GM21360 (cell line): ENCODE measurements at regions not wholly inside any gene's neighbourhood (a gene's known extent, or its start where the extent isn't known, plus 50 kb on each side); places are given as distances from the start of the nearest gene placed in this dataset.

Source experiments
- ATAC-seq: cut with Tn5 transposase; IDR thresholded peaks from one replicate; pipeline ENCODE4 v1.9.1; 2021; ENCODE audit warnings: mild to moderate bottlenecking, moderate library complexity; ENCODE audit not compliant: unreplicated experiment

DNA sequence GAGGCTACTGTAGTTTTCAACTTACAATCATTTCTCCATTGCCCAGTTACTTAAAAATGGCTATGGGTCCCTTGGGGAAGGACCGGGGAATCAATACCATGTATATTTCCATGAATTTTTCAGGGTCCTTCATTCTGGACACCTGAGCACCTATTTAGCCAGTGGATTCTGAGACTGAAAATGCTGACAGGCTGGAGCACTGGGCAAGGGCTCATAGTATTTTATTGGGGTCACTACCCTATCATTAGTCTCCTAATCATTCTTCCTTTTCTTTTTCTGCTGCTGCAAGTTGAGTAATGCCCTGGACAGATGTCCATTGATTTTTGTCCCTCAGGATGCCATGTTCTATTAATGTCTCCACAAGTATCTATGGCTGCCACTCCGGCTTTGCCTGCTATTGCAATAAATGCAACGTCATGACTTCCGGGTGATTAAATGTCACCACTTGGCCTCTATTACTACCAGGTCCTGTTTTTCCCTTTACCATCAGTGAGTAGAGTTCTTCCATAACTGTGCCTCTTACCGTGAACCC is 279.3 kb upstream of the FBXL7 start:
- ATAC-seq = no peak

DNA sequence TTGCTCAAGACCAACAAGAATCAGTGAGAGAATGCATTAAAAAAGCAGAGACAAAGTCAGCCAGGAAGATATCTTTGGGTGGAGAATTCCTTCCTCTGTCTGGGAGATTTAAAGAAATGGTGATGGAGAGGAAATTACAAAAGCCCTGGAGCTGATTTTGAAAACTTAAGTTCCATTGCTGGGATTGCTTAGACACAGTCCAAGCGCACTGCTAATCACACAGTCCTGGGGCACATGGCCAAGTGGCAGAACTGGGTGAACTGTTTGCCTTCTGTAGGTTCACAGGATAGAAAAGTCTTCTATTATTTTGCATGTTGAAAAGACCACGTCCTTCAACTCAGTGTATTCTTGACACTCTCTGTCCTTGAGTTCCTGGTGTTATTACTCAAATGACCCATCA is 284.9 kb upstream of the FBXL7 start:
- ATAC-seq = no peak

GRCh38 chr5:15214010-15214409 is 286.0 kb upstream of the FBXL7 start:
- ATAC-seq = no peak

GRCh38 chr5:15209053-15209762 is 290.8 kb upstream of the FBXL7 start:
- no peak for ATAC-seq

- no peak for ATAC-seq
These were observed 293.8 kb upstream of the FBXL7 start for GRCh38 chr5:15206133-15206532.

DNA sequence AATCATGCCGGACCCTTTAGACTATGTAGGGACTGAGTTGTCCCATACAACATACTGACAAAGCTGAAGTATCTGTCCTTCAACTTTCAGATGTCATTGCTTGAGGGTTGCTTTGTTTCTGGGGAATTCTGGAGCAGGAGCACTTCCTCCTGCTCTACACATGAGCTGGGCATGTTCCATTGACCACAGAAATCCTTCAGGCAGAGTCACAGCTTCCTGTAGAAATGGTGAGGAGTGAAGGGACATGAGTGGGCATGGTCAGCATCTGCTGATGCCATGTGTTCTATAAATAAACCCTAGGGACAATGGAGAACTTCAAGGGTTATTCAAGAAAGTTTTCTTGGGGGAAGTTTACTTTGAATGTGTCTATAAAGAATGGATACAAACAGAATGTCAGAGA is 296.6 kb upstream of the FBXL7 start:
- ATAC-seq = no peak

GRCh38 chr5:15191012-15191411 is 309.0 kb upstream of the FBXL7 start:
- no peak for ATAC-seq

GRCh38 chr5:15183520-15183919 is 311.9 kb upstream of the ANKH start:
- ATAC-seq = no peak

- no peak for ATAC-seq
These were observed 298.6 kb upstream of the ANKH start for GRCh38 chr5:15170173-15170572.

GRCh38 chr5:15168358-15168757 is 296.8 kb upstream of the ANKH start:
- no peak for ATAC-seq

- ATAC-seq = no peak
These were observed 288.5 kb upstream of the ANKH start for GRCh38 chr5:15160091-15160490.

DNA sequence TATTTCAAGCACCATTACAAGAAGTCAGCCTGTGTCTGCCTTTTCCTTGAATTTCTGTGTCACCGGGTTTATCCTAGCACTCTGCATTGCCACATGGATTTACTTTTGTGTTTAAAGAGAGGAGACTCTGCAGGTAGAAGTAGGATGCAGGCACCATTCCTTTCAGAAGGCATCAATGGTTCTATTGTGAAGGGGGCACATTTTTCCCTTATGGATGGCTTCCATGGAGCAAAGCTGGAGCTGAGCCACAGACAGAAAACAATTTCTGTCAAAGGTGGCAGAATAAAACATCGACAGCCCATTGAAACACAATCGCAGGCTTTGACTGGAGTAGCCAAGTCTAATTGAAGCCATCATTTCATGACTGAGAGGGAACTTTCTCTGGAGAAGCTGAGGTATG is 288.0 kb upstream of the ANKH start:
- ATAC-seq = no peak

GRCh38 chr5:15142458-15142857 is 270.9 kb upstream of the ANKH start:
- no peak for ATAC-seq

DNA sequence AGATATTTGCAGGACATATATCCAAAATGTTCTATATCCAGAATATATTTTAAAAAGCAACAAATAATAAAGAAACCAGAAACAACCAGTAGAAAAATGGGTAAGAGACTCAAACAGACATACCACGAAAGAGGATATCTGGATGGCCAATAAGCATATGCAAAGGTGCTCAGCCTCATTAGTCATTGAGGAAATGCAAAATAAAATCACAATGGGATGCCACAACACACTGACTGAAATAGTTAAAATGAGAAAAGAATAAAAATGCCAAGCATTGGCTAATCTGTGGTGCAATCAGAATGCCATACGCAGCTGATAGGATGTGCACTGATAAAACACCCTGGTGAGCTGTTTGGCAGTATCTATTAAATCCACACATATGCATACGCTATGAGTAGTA is 265.8 kb upstream of the ANKH start:
- ATAC-seq = no peak

GRCh38 chr5:15135661-15136060 is 264.1 kb upstream of the ANKH start:
- no peak for ATAC-seq

- ATAC-seq = no peak
These were observed 261.9 kb upstream of the ANKH start for GRCh38 chr5:15133456-15133965.

DNA sequence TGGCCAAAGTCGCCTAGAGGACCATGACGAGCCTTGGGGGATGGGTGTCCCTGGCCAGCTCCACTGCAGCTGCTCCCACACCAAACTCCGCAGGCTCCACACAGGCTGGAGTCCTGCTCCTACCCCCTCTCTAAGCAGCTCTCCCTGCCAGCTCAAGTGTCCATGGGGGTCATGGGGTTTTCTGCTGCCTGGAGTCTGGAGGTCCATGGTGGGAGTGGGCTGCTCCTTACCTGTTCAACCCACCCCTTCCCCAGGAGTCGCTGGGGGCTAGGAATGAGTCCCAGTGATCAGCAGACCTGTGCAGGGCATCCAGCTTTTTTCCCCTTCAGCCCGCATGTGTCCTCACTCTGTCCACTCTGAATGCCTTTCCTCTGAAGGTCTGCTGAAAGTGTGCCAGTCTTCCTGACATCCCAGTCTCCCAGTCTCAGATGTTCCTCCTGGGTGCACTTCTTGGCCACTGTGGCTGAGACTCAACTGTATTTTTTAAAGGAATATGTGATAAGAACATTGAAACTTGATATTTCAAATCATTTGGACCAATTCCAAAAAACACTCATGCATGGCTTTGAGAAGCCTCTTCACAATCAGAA is 261.3 kb upstream of the ANKH start:
- ATAC-seq = no peak

DNA sequence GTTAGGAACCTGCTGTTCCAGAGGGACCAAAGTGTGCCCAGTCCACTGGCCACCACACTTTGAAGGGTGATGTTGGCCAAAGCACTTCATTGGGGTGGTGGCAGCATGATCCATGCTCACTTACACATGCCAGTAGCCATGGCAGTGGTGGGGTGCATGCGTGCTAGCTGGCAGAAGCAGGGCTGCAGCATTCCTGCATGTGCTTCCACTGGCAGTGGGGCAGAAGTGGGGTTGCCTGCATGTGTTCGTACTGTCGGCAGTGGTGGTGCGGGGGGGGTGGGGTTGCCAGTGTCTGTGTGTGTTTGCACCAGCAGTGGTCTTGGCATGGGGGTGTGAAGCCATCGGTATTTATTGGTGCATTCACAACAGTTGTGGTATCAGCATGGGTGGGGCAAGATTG is 260.3 kb upstream of the ANKH start:
- ATAC-seq = no peak

- no peak for ATAC-seq
These were observed 253.4 kb upstream of the ANKH start for GRCh38 chr5:15124871-15125568.

GRCh38 chr5:15124461-15124860 is 252.9 kb upstream of the ANKH start:
- ATAC-seq = no peak

GRCh38 chr5:15117688-15118087 is 246.1 kb upstream of the ANKH start:
- ATAC-seq = no peak

DNA sequence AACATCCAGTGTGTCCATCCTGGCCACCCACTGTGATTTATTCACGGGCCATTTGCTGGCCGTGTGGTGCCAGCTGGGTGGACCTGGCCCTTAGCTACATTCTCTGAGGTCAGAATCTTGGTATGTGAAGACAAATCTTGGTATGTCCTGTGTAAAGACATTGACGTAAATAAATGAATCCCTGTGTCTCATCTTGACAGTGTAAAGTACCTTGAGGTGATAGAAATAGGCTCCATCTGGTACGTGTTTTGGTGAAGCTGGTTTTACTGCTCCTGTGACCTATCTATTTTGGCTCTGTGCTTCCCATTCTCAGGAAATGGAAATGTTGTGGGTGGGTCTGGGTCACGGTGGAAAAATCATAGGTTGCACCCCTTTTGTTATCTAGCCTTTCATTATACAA is 245.4 kb upstream of the ANKH start:
- ATAC-seq = no peak
